HG03571 (cell line): ENCODE measurements at regions not wholly inside any gene's neighbourhood (a gene's known extent, or its start where the extent isn't known, plus 50 kb on each side); places are given as distances from the start of the nearest gene placed in this dataset.
"Not testable (repeated sequence)": the region's sequence is repeated elsewhere in the genome, so short reads cannot be mapped to it uniquely, and the experiment has no call there.

ENCODE experiments used
- ATAC-seq: cut with Tn5 transposase; IDR thresholded peaks from one replicate; pipeline ENCODE4 v1.9.1; 2021; ENCODE audit not compliant: unreplicated experiment

- no peak for ATAC-seq
Measured at GRCh38 chr6:6412221-6412620, 91.8 kb upstream of the F13A1 start.

DNA sequence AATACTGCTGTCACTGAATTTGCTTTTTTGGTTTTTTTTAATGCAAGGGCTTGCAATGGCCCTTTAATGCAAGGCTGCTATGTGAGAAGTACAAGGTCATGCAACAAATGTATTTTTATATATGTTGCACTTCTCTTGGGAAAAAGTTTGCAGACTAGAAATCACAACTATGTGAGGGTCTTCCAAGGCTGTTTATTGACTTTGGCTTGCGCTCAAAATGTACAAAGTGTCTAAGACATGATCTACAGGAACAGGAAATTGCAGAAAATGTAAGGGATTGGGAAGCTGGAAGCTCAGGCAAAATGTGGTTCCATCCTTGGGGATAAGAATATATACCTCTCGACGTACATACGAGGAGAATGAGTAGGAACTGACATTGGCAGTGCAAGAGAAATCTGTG lies 92.2 kb upstream of the F13A1 start:
- ATAC-seq = no peak

DNA sequence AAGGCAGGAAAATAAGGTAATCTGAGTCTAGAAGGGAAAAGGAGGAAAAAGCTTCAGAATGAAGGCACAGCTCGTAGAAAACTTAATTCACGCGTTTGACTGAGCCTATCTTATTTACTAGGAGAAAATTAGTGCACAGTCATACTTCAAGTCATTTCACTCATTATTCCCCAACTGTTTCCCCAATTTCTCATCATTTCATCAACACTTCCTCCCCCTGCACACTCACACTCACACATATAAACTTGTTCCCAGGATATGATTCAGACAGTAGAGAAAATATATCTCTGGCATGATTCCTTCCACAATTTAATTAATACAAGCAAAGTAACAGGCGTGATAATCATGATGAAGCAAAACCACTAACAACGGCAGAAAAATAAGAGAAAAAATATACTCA lies 94.5 kb upstream of the F13A1 start:
- ATAC-seq = no peak

- ATAC-seq = no peak
Measured at GRCh38 chr6:6417475-6417874, 97.0 kb upstream of the F13A1 start.

DNA sequence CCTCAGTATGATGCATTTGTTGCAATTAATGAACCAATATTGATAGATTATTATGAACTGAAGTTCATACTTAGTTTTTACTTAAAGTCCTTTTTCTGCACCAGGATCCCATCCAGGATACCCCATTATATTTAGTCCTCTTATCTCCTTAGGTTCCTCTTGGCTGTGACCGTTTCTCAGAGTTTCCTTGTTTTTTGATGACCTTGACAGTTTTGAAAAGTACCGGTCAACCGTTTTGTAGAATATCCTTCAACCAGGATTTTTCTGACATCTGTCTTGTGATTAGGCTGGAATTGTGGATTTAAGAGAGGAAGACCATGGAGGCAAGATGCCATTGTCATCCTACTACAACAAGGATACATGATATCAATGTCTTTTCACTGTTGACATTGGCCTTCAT lies 98.0 kb upstream of the F13A1 start:
- no peak for ATAC-seq

GRCh38 chr6:6420107-6420506 lies 99.6 kb upstream of the F13A1 start:
- no peak for ATAC-seq

DNA sequence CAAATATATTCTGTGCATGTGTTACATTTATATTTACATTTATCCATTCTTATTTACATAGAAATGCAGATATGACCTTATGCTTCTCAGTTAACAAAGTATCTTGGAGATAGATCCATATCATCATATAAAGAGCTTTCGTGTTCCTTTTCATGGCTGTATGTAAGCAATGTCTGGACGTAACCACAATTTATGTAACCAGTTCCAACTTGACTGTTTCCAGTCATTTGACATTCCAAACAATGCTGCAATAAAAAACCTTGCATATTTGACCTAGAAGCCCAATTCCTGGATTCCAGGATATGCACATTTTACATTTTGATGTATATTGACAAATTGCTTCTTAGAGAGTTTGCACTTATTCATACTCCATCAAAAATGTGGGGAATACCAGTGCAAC lies 113.7 kb upstream of the F13A1 start:
- no peak for ATAC-seq

DNA sequence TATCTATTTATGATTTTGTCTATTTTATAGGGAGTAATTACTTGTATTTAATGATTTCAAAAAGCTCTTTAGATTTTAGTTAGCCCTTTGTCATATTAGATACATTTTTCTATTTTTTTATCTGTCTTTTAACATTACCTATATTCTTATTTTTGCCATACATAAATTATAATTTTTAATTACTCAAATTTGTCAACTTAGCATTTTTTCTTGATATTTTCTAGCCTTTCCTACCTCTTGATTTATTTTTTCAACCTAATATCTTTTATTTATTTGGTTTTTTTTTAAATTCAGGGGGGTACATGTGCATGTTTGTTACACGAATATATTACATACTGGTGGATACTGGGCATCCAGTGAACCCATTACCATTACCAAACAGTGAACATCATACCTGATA lies 114.3 kb upstream of the F13A1 start:
- no peak for ATAC-seq

- ATAC-seq = no peak
Measured at GRCh38 chr6:6436366-6436765, 115.9 kb upstream of the F13A1 start.

DNA sequence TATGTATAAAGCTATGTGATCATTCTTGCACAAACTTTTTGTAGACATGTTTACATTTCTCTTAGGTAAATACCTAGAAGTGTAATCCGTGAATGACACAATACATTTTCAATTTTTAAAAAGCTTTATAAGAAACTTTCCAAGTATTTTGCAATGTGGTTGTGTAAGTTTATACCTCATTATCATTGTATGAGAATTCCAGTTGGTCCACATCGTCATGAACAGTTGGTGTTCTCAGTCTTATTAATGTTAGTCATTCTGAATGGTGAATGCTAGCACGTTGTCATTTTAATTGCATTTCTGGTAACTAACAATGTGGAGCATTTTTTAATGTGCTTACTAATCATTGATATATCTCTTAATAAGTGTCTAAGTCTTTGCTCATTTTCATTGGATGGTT lies 116.5 kb upstream of the F13A1 start:
- ATAC-seq = no peak

DNA sequence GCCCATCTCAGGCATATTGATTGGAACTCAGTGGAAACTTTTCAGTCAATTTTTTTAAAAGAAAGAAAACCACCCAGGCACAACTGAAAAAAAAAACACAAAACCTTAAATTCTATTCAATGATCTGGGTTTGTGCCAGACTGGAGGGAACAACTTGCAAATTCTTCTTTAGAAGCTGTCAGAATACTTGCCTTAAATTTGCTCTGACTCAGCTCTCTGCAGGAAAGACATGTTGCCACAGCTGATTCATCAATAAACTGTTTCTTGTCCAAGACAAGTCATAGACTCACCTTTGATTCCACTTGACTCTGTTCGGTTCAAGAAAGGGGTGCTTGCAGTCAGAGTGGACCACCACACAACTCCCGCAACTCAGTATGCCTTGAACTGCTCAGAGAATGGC lies 117.8 kb upstream of the F13A1 start:
- ATAC-seq = no peak

- ATAC-seq = no peak
Measured at GRCh38 chr6:6439778-6440177, 119.3 kb upstream of the F13A1 start.

DNA sequence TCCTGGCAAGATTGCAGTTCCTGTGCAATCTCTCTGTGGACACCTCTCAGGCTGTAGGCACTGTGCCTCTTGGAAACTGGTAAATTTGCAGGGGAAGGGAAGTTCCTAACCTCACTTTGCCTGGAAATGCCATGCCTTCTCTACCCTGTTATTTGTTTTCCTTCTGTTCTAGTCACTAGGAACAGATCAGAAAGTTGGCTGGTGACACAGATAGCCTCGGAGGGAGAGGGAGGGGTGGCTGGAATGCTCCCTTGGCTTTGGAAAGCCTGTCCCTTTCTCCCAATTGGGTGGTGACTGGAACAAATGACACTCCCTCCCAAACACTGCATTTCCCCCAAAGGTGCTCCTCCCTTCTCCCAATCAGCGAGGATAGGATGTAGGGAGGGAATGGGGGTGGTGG lies 131.5 kb upstream of the F13A1 start:
- no peak for ATAC-seq

DNA sequence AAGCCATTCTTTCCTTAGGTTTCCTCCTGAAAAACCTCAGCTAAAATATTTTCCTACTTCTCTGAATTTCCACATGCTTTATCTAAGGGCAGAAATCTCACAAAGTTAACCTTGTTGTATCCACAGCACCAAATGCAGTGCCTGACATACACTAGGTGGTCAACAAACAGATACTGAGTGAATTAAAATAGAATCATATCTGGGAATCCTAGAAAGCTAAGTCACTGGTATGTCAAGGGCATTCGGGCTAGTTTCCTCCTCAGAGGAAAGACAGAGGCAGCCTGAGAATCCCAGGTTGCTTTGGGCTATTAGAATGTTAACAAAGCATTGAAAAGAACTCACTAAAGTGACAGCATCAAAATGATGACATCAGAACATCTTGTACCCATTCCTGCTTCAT lies 132.7 kb upstream of the F13A1 start:
- no peak for ATAC-seq

GRCh38 chr6:6455272-6455671 lies 133.2 kb upstream of the LY86 start:
- ATAC-seq = no peak

DNA sequence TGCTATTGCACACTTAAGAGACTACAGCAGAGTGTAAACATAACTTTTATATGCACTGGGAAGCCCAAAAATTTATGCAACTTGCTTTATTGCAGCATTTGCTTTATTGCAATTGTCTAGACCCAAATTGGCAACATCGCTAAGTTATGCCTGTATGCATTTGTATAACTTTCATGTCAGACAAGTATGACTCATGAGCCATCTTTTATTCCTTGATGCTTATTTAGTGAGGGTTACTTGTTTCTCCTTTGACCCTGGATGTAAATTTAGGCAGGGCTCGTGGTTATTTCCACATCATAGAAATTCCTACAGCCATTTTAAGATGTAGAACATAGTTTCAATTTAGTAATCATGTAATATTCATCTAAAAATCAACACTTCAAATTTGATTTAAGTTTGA lies 130.3 kb upstream of the LY86 start:
- ATAC-seq = no peak

DNA sequence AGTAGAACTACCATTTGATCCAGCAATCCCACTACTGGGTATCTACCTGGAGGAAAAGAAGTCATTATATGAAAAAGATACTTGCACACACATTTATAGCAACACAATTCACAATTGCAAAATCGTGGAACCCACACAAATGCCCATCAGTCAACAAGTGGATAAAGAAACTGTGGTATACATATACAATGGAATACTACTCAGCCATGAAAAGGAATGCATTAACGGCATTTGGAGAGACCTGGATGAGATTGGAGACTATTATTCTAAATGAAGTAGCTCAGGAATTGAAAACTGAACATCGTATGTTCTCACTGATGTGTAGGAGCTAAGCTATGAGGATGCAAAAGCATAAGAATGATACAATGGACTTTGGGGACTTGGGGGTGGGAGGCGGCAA lies 128.6 kb upstream of the LY86 start:
- ATAC-seq = not testable (repeated sequence)

DNA sequence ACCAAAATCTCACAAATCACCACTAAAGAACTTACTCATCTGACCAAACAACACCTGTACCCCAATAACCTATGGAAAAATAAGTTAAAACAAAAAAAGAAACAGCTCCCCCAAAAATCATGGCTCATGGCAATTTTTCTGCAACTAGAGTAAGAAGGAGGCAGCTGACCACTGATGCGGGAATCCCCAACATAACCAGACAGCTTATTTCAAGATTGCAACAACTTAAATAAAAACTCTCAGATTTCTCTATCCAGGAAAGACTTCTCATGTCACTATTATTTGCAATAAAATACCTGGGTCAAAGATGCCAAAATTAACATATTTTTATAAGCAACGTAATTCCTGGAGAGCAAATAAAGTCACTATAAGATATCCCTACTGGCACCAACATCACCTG lies 128.1 kb upstream of the LY86 start:
- ATAC-seq = no peak

- no peak for ATAC-seq
Measured at GRCh38 chr6:6461138-6461537, 127.4 kb upstream of the LY86 start.

- ATAC-seq = no peak
Measured at GRCh38 chr6:6466967-6467761, 121.4 kb upstream of the LY86 start.

- no peak for ATAC-seq
Measured at GRCh38 chr6:6469074-6469473, 119.4 kb upstream of the LY86 start.

DNA sequence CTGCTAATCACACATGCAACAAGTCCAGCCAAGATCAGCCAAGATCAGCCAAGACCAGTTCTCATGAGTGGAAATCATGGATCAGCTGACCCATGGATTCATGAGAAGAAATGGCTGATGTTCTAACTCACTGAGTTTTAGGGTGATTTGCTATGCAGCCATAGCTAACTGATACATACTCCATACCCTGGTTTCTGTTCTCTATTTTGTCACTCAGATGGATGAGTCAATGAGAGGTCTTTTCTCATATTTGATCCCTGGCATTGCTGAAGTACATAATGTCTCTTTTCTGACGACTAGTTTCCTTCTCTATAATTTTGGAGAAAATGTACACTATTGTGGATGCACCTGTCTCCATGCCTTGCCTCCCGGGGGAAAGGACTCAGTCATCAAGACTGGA lies 118.4 kb upstream of the LY86 start:
- no peak for ATAC-seq

- ATAC-seq = no peak
Measured at GRCh38 chr6:6471276-6471675, 117.2 kb upstream of the LY86 start.
